GM12878 (cell line): ENCODE measurements at regions not wholly inside any gene's neighbourhood (a gene's known extent, or its start where the extent isn't known, plus 50 kb on each side); places are given as distances from the start of the nearest gene placed in this dataset.

Experiments
- ATAC-seq: fragments of 200-7000 bp; cut with Tn5 transposase; 3 replicates; pipeline ENCODE4 v1.9.1; 2020; ENCODE audit warnings: mild to moderate bottlenecking, moderate library complexity
- BruUV-seq: library from RNA; stranded (reverse); fragments of 400-500 nt; replicated peaks from 2 replicates; lab custom pipeline; 2021; lab: Mats Ljungman, UMichigan
- CTCF ChIA-PET: fragments of 300-600 bp; sonication (Branson Sonifier 250); formaldehyde crosslinking; extraction: SDS; loops from one replicate; lab custom pipeline; 2021; ENCODE audit warnings: inconsistent platforms; lab: Yijun Ruan, JAX
- POLR2A ChIA-PET: fragments of 350-600 bp; formaldehyde crosslinking; extraction: SDS; loops from one replicate; lab custom pipeline; 2021; ENCODE audit warnings: inconsistent platforms; lab: Charles Lee
- RAD21 ChIA-PET: fragments of 300-600 bp; sonication (Branson Sonifier 250); formaldehyde crosslinking; loops from one replicate; lab custom pipeline; 2023; ENCODE audit warnings: antibody characterized with exemption; ENCODE audit not compliant: unreplicated experiment; lab: Charles Lee
- SMC1A ChIA-PET: fragments of 300-600 bp; sonication (Branson Sonifier 250); formaldehyde crosslinking; loops from one replicate; lab custom pipeline; 2023; ENCODE audit not compliant: unreplicated experiment, uncharacterized antibody; lab: Charles Lee
- DNase-seq: peaks from one replicate; pipeline ENCODE4 v3.0.0-alpha.2; 2011; ENCODE audit warnings: low read depth, low spot score
- FAIRE-seq: peaks from 3 replicates; lab custom pipeline; 2011; peaks lifted over from hg19 to GRCh38; lab: Jason Lieb, UNC
- H2AFZ ChIP-seq: 2 replicates; pipeline ENCODE4 v1.6.0; 2011; ENCODE audit warnings: low read depth, low read length, control low read depth; ENCODE audit not compliant: control insufficient read depth
- H3K27ac ChIP-seq: 2 replicates; pipeline ENCODE4 v1.5.1; 2011; ENCODE audit warnings: control low read depth; ENCODE audit not compliant: control insufficient read depth, insufficient read depth
- H3K27me3 ChIP-seq, 2 experiments: replicated peaks in 1 of 2; 2 replicates each; pipeline versions ENCODE4 v1.6.0 to v1.6.1; 2011; ENCODE audit warnings: low read length in 1 of 2; ENCODE audit not compliant: control insufficient read depth in 2 of 2, insufficient read depth in 2 of 2
- H3K36me3 ChIP-seq, 2 experiments: 2 replicates each; pipeline ENCODE4 v1.5.1; 2011; ENCODE audit warnings: low read length in 1 of 2; ENCODE audit not compliant: control insufficient read depth in 2 of 2, insufficient read depth in 2 of 2
- H3K4me1 ChIP-seq: 2 replicates; pipeline ENCODE4 v1.6.1; 2011; ENCODE audit warnings: mild to moderate bottlenecking, low read length, moderate library complexity, mixed read lengths; ENCODE audit not compliant: control insufficient read depth, insufficient read depth
- H3K4me2 ChIP-seq: 2 replicates; pipeline ENCODE4 v1.6.0; 2011; ENCODE audit warnings: control low read depth; ENCODE audit not compliant: control insufficient read depth, insufficient read depth
- H3K4me3 ChIP-seq: fragments of 200-600 bp; sonication (generic); 2 replicates; pipeline ENCODE4 v1.5.1; 2016
- H3K79me2 ChIP-seq: 2 replicates; pipeline ENCODE4 v1.6.0; 2011; ENCODE audit warnings: low read length; ENCODE audit not compliant: control insufficient read depth, insufficient read depth
- H3K9ac ChIP-seq: 2 replicates; pipeline ENCODE4 v1.8.0; 2011; ENCODE audit warnings: low read length, control low read depth, mixed read lengths; ENCODE audit not compliant: control insufficient read depth, insufficient read depth
- H3K9me3 ChIP-seq: replicated peaks from 3 replicates; pipeline ENCODE4 v1.5.1; 2011; ENCODE audit warnings: mild to moderate bottlenecking, low read length; ENCODE audit not compliant: control insufficient read depth, insufficient read depth
- H4K20me1 ChIP-seq: 2 replicates; pipeline ENCODE4 v1.6.0; 2011; ENCODE audit not compliant: control insufficient read depth, insufficient read depth
- ASH2L ChIP-seq: fragments of 300-600, 200-600 bp; sonication (generic); IDR thresholded peaks from 2 replicates; pipeline ENCODE4 v1.6.1; 2017; ENCODE audit warnings: low read depth, mild to moderate bottlenecking, borderline replicate concordance
- CBX5 ChIP-seq: sonication (generic); IDR thresholded peaks from 2 replicates; pipeline ENCODE4 v1.6.1; 2016; ENCODE audit warnings: low read depth, moderate library complexity, mild to moderate bottlenecking, inconsistent platforms
- CHD4 ChIP-seq: fragments of 200-600 bp; sonication (generic); IDR thresholded peaks from 2 replicates; pipeline ENCODE4 v1.6.1; 2016; ENCODE audit warnings: mild to moderate bottlenecking
- EZH2 ChIP-seq: IDR thresholded peaks from 2 replicates; pipeline ENCODE4 v1.6.1; 2012; ENCODE audit warnings: low read depth, mild to moderate bottlenecking, control low read depth, inconsistent platforms, low read length, borderline replicate concordance; ENCODE audit not compliant: control insufficient read depth
- PAX8 ChIP-seq: fragments of 450-650 bp; IDR thresholded peaks from 2 replicates; pipeline ENCODE4 v1.6.1; 2017; ENCODE audit warnings: mild to moderate bottlenecking, moderate library complexity
- POLR2AphosphoS5 ChIP-seq: IDR thresholded peaks from 2 replicates; pipeline ENCODE4 v1.6.1; 2011; ENCODE audit warnings: mild to moderate bottlenecking, low read length, inconsistent platforms
- WGBS: methylation state at CpG from one replicate; pipeline ENCODE4 v1.1.6; 2016; ENCODE audit warnings: low lambda C conversion rate; ENCODE audit not compliant: insufficient replicate concordance, insufficient coverage; ENCODE audit errors: missing lambda C conversion rate; 5-methylcytosine and 5-hydroxymethylcytosine counted together
- in situ Hi-C: fragments of 300-500 bp; cut with MboI; formaldehyde crosslinking; loops from 9 replicates; pipeline ENCODE4 v1.14.3; 2018; ENCODE audit warnings: mixed read lengths
- intact Hi-C: fragments of 100-400 bp; cut with micrococcal nuclease; formaldehyde crosslinking; loops from one replicate; pipeline ENCODE4 v1.14.2; 2022; ENCODE audit not compliant: unreplicated experiment
- TF ChIP-seq, protein P1 (sequence below): fragments of 450-650 bp; IDR thresholded peaks from 2 replicates; pipeline ENCODE4 v1.6.1; 2017; ENCODE audit warnings: mild to moderate bottlenecking
- TF ChIP-seq, protein P2 (sequence below): IDR thresholded peaks from 2 replicates; pipeline ENCODE4 v1.6.1; 2011; ENCODE audit warnings: low read depth, low read length, improper control_type of control experiment, borderline replicate concordance
- TF ChIP-seq, protein P3 (sequence below): fragments of 450-650 bp; IDR thresholded peaks from 2 replicates; pipeline ENCODE4 v1.6.1; 2017; ENCODE audit warnings: mild to moderate bottlenecking, moderate library complexity
- TF ChIP-seq, protein P4 (sequence below): IDR thresholded peaks from 2 replicates; pipeline ENCODE4 v1.6.1; 2012; ENCODE audit warnings: low read depth, low read length, improper control_type of control experiment

DNA sequence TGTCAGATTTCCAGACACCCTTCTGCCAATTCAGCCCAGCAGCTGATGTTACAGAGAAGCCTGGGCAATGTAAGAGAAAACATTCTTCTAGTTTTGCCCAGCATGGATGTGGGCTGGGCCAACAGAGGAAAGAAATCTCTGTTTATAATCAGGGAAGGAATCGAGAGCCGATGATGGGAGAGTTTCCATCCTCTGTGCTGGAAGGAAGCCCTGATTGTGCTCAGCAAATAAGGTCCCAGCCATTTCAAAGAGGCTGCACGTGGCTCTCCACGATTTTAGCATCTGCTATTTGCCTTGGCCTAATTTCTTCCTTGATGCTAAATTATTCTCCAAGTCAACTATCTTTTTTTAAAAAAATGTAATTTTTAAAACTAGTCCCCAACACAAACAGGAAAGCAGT, 70.0 kb downstream of the IRX6 start (continued):
- TF ChIP-seq, protein P1, sequence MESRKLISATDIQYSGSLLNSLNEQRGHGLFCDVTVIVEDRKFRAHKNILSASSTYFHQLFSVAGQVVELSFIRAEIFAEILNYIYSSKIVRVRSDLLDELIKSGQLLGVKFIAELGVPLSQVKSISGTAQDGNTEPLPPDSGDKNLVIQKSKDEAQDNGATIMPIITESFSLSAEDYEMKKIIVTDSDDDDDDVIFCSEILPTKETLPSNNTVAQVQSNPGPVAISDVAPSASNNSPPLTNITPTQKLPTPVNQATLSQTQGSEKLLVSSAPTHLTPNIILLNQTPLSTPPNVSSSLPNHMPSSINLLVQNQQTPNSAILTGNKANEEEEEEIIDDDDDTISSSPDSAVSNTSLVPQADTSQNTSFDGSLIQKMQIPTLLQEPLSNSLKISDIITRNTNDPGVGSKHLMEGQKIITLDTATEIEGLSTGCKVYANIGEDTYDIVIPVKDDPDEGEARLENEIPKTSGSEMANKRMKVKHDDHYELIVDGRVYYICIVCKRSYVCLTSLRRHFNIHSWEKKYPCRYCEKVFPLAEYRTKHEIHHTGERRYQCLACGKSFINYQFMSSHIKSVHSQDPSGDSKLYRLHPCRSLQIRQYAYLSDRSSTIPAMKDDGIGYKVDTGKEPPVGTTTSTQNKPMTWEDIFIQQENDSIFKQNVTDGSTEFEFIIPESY = no peak

DNA sequence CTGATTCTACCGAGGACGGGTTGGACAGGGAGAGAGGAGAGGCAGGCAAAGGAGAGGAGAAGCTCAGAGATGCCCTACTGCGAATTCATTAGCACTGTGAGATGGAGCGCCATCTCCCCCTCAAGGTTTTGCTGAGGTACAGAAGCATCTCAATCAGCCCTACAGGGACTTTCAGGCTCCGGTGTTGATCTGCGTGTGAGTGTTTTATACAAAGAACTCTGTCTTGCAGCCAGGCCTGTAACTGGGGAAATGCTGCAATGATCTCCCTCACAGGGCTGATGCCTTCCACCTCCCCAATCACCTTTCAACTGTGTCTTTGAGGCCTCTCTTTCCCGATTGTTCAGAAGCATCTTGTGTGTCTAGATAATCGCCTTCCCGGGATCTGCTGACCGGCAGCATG, 74.8 kb downstream of the IRX6 start:
- DNase-seq (no peak), FAIRE-seq (no peak), ATAC-seq (no peak)
- TF ChIP-seq, protein P2, sequence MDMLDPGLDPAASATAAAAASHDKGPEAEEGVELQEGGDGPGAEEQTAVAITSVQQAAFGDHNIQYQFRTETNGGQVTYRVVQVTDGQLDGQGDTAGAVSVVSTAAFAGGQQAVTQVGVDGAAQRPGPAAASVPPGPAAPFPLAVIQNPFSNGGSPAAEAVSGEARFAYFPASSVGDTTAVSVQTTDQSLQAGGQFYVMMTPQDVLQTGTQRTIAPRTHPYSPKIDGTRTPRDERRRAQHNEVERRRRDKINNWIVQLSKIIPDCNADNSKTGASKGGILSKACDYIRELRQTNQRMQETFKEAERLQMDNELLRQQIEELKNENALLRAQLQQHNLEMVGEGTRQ = no peak
- no peak for TF ChIP-seq CHD4
- no peak for TF ChIP-seq CBX5
- TF ChIP-seq, protein P3, sequence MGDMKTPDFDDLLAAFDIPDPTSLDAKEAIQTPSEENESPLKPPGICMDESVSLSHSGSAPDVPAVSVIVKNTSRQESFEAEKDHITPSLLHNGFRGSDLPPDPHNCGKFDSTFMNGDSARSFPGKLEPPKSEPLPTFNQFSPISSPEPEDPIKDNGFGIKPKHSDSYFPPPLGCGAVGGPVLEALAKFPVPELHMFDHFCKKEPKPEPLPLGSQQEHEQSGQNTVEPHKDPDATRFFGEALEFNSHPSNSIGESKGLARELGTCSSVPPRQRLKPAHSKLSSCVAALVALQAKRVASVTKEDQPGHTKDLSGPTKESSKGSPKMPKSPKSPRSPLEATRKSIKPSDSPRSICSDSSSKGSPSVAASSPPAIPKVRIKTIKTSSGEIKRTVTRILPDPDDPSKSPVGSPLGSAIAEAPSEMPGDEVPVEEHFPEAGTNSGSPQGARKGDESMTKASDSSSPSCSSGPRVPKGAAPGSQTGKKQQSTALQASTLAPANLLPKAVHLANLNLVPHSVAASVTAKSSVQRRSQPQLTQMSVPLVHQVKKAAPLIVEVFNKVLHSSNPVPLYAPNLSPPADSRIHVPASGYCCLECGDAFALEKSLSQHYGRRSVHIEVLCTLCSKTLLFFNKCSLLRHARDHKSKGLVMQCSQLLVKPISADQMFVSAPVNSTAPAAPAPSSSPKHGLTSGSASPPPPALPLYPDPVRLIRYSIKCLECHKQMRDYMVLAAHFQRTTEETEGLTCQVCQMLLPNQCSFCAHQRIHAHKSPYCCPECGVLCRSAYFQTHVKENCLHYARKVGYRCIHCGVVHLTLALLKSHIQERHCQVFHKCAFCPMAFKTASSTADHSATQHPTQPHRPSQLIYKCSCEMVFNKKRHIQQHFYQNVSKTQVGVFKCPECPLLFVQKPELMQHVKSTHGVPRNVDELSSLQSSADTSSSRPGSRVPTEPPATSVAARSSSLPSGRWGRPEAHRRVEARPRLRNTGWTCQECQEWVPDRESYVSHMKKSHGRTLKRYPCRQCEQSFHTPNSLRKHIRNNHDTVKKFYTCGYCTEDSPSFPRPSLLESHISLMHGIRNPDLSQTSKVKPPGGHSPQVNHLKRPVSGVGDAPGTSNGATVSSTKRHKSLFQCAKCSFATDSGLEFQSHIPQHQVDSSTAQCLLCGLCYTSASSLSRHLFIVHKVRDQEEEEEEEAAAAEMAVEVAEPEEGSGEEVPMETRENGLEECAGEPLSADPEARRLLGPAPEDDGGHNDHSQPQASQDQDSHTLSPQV = no peak
- no peak for TF ChIP-seq PAX8
- no peak for TF ChIP-seq ASH2L
- TF ChIP-seq EZH2 = no peak
- TF ChIP-seq, protein P4, sequence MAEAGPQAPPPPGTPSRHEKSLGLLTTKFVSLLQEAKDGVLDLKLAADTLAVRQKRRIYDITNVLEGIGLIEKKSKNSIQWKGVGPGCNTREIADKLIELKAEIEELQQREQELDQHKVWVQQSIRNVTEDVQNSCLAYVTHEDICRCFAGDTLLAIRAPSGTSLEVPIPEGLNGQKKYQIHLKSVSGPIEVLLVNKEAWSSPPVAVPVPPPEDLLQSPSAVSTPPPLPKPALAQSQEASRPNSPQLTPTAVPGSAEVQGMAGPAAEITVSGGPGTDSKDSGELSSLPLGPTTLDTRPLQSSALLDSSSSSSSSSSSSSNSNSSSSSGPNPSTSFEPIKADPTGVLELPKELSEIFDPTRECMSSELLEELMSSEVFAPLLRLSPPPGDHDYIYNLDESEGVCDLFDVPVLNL = no peak
- TF ChIP-seq POLR2AphosphoS5 = no peak
- no peaks in the 10 kb centered on the region; a peak in 1 of 4 replicates for H3K27me3 ChIP-seq
- H2AFZ ChIP-seq = no peak overlapping the region
- CTCF ChIA-PET = interaction anchor here (2.1 kb wide), 1 partner anchor 66 kb away, joined by 4 read pairs; no protein-coding TSS in a partner anchor
- H3K9ac ChIP-seq = no peak overlapping the region
- POLR2A ChIA-PET = no interaction called here
- no peaks in the 10 kb centered on the region for H3K36me3 ChIP-seq
- no peak overlapping the region for H3K27ac ChIP-seq
- WGBS = 63% methylated on average over 10 of the region's 10 CpGs
- H3K4me2 ChIP-seq = no peak overlapping the region
- H3K4me1 ChIP-seq = no peaks in the 10 kb centered on the region
- no TSS peak for BruUV-seq
- RAD21 ChIA-PET = no interaction called here
- H3K4me3 ChIP-seq = no peak overlapping the region
- SMC1A ChIA-PET = no interaction called here
- no peaks in the 10 kb centered on the region; the same call in 1 of the 2 replicates for H4K20me1 ChIP-seq
- no peaks in the 10 kb centered on the region for H3K79me2 ChIP-seq
- no peaks in the 10 kb centered on the region for H3K9me3 ChIP-seq
- intact Hi-C loops = no loop called here
- in situ Hi-C loops = no loop called here
